ENCODE measurements at regions not wholly inside any gene's neighbourhood (a gene's known extent, or its start where the extent isn't known, plus 50 kb on each side); places are given as distances from the start of the nearest gene placed in this dataset.

GRCh38 chr12:130110914-130111313, 51.4 kb upstream of the FZD10 start:
- Histone ChIP-seq H3K27me3 (ENCODE audit: insufficient read depth in 3 of 3, low read length in 2 of 3) (peaks cover 0 to 5% (median 4%) of the 10 kb centered on the region in 3 donors), H3K9me3 (no peaks in the 10 kb centered on the region), H3K4me3 (no peak overlapping the region), H3K36me3 (ENCODE audit: insufficient read depth in 1 of 2, low read depth in 1 of 2) (no peaks in the 10 kb centered on the region), H3K27ac (no peak overlapping the region), H3K4me1 (no peaks in the 10 kb centered on the region)
- intact Hi-C loops (cut with DNase I), result no loop called here
- ATAC-seq, result no peak
- no peak for DNase-seq
- WGBS, 3 donors, result 61 to 69% (median 67%) methylated on average over 8 of the region's 8 CpGs
- no peak for TF ChIP-seq CTCF (IDR thresholded peaks at IDR 0.05)

GRCh38 chr12:130111965-130112496, 50.2 kb upstream of the FZD10 start:
- H3K9me3 ChIP-seq, result no peaks in the 10 kb centered on the region
- intact Hi-C loops (cut with DNase I), result no loop called here
- DNase-seq (no peak), ATAC-seq (no peak)
- no peaks in the 10 kb centered on the region for H3K4me1 ChIP-seq
- peaks cover 0 to 5% (median 4%) of the 10 kb centered on the region in 3 donors for H3K27me3 ChIP-seq (ENCODE audit: insufficient read depth in 3 of 3, low read length in 2 of 3)
- H3K4me3 ChIP-seq, result no peak overlapping the region
- H3K36me3 ChIP-seq (ENCODE audit: insufficient read depth in 1 of 2, low read depth in 1 of 2), result no peaks in the 10 kb centered on the region
- no peak for TF ChIP-seq CTCF (IDR thresholded peaks at IDR 0.05)
- 74 to 89% (median 81%) methylated on average over 6 of the region's 6 CpGs for WGBS, 3 donors
- H3K27ac ChIP-seq, result no peak overlapping the region

Data from psoas muscle (tissue), 7 donors.